NCI-H345 treated with DMSO at 0.1 percent for 48 hours (cell line): ENCODE measurements at regions not wholly inside any gene's neighbourhood (a gene's known extent, or its start where the extent isn't known, plus 50 kb on each side); places are given as distances from the start of the nearest gene placed in this dataset.
A peak's percentile ranks its signal among the peaks of the same experiment; 100 is the strongest.

Experiments
- DNase-seq: peaks from one replicate; lab custom pipeline; 2025; ENCODE audit not compliant: unreplicated experiment; lab: John Stamatoyannopoulos, UW

- no peak for DNase-seq
These were observed 52.0 kb upstream of the NPTX2 start for GRCh38 chr7:98565103-98565502.

- peak; percentile 95 for DNase-seq
These were observed 54.1 kb upstream of the NPTX2 start for GRCh38 chr7:98562871-98563495.

DNA sequence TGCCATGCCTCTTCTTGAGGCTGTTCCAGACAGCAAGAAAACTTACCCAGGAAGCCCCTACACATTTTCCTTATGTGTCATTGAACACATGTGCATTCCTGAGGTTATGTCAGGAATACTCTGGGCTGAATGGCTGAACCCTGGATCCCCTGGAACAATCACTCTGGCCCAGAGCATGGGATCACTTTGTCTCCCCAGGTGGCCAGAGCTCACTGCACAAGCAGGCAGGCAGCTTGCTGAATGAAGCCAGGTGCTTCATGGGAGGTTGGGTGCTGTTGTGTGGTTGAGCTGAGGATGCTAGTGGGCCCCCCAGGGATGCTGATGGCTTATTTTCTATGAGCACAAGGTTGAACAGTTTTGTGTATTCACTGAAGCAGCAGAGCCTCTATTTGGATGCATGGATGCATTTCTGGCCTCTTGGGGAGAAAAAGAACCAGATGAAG is 54.7 kb upstream of the NPTX2 start:
- peak; percentile 95 for DNase-seq

DNA sequence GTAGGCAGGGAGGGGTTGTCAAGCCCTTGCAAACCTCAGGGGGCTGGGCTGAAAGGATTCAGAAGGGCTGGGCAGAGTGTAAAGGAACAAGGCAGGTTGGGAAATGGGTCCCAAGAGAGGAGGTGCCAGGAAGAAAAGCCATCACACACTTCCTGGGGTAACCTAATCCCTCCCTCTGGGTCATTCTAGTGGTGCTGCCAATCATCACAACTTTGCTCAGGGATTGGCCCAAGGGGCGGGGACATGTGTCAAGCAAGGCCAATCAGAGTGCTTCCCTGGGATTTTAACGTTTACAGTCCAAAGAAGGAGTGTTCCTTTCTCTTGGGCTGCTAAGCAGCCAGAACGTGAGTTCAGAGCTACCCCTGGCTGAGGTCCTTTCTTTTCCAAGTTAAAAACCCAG is 57.1 kb upstream of the NPTX2 start:
- DNase-seq = no peak

DNA sequence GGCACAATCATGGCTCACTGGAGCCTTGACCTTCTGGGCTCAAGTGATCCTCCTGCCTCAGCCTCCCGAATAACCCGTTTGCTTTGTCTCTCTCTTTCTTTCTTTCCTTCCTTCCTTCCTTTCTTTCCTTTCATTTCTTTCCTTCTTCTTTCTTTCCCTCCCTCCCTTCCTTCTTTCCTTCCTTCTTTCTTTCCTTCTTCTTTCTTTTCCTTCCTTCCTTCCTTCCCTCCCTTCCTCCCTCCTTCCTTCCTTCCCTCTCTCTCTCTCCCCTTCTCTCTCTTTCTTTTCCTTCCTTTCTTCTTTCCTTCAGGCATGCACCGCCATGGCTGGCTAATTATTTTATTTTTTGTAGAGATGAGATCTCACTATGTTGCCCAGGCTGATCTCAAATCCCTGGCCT is 57.9 kb upstream of the NPTX2 start:
- DNase-seq = no peak

- no peak for DNase-seq
These were observed 59.5 kb upstream of the NPTX2 start for GRCh38 chr7:98557538-98558031.

DNA sequence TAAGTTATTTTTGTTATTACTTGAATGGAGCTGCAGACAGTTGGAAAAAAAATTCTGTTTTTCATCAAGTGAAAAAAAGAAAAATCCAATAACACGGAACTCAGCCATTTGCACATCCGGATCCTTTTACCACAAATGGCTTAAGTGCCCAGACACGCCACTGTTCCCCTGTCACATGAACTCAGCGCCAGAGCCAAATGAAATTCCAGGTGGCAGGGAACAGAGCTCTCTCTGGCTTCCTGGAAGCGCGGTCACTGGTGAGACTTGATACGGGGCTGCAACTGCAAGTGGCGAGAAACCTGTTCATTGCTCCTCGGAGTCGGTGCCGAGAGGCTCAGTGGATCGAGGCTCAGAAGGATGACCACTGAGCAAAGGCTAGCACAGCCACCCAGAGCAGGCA is 60.8 kb upstream of the NPTX2 start:
- peak; percentile 43 for DNase-seq

GRCh38 chr7:98555403-98555802 is 61.7 kb upstream of the NPTX2 start:
- DNase-seq = peak; percentile 73

GRCh38 chr7:98553666-98554065 is 63.4 kb upstream of the NPTX2 start:
- no peak for DNase-seq

DNA sequence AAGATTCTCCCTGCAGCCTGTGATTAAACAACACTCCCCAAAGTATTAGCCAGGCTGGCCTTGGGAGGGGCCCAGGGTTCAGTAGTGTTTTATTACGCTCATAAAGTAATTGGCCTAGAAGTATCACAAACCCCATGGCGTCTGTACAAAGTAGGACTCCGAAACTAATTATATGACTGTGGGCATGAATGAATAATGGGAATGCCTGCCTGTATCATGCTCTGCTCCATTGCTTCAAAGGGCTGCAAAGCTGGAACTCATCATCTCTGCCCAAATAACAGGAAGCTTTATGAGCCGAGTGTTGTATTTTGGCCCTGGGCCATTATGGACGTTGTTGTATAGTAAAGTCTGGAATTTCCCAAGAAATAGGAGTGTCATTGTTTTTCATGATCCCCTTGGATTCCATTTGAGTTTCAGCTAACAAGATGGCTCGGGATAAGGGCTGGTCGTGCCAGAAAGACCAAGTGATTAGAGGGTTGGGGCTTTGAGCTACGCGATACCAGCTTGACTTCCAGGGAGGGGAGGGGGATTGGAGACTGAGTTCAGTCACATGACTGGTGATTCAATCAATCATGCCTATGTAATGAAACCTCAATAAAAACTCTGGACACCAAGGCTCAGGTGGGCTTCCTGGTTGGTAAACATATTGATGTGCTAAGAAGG is 65.3 kb upstream of the NPTX2 start:
- DNase-seq = no peak

GRCh38 chr7:98548971-98549370 is 68.1 kb upstream of the NPTX2 start:
- no peak for DNase-seq

DNA sequence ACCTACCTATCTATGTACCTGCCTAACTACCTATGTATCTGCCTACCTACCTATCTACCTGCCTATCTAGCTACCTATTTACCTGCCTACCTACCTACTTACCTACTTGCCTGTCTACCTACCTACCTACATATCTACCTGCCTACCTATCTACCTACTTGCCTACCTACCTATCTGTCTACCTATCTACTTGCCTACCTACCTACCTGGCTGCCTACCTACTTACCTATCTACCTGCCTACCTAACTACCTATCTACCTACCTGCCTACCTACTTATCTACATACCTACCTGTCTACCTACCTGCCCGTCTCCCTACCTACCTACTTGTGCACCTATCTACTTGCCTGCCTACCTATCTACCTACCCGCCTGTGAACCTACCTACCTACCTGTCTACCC is 68.7 kb upstream of the NPTX2 start:
- no peak for DNase-seq

DNA sequence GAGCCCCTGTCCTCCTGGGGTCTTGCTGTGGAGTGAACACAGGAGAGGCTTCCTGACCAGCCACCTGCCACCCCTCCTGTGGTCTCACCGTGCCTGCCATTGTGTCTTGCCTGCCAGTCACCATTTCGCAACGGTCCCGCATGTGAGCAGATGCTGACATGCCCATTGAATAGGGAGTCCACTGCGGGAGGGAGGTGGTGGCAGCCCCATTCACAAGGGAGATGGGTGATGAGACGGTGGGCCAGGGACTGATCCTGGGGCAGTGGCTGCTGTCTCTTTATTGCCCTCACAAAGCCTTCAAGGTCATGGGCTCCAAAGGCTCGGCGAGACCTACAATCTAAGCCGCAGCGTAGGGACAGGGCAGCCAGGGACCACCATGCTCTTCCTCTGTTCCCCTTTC is 76.0 kb upstream of the NPTX2 start:
- DNase-seq = peak; percentile 34

- DNase-seq = no peak
These were observed 77.2 kb upstream of the NPTX2 start for GRCh38 chr7:98539865-98540264.

GRCh38 chr7:98536803-98537202 is 80.3 kb upstream of the NPTX2 start:
- no peak for DNase-seq

DNA sequence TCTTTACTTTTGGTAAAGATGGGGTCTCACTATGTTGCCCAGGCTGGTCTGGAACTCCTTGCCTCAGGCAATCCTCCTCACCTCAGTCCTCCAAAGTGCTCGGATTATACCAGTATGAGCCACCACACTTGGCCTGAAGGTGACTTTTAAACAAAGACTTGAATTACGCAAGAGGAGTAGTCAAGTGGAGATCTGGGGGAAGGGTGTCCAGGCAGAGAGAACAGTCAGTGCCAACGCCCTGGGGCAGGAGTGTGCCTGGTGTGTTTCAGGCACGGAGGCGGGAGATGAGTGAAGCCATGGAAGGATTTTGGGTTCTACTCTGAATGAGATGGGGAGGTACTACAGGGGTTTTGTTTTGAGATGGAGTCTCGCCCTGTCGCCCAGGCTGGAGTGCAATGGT is 82.6 kb upstream of the NPTX2 start:
- no peak for DNase-seq

- no peak for DNase-seq
These were observed 85.4 kb upstream of the NPTX2 start for GRCh38 chr7:98531717-98532116.

GRCh38 chr7:98528079-98528478 is 89.0 kb upstream of the NPTX2 start:
- no peak for DNase-seq

- DNase-seq = no peak
These were observed 91.0 kb upstream of the NPTX2 start for GRCh38 chr7:98526059-98526458.

- no peak for DNase-seq
These were observed 95.9 kb upstream of the NPTX2 start for GRCh38 chr7:98521089-98521692.

- DNase-seq = no peak
These were observed 96.6 kb upstream of the NPTX2 start for GRCh38 chr7:98520356-98520951.
